GM23338 (cell line): ENCODE measurements at regions not wholly inside any gene's neighbourhood (a gene's known extent, or its start where the extent isn't known, plus 50 kb on each side); places are given as distances from the start of the nearest gene placed in this dataset.

Source experiments
- ATAC-seq: fragments of 200-7000 bp; cut with Tn5 transposase; 3 replicates; pipeline ENCODE4 v1.9.1; 2020
- DNase-seq: peaks from one replicate; pipeline ENCODE4 v3.0.0-alpha.2; 2015; ENCODE audit warnings: low spot score
- H2AFZ ChIP-seq: fragments of 200-600 bp; sonication (generic); 2 replicates; pipeline ENCODE4 v1.8.0; 2016; ENCODE audit warnings: antibody characterized with exemption, mild to moderate bottlenecking, moderate library complexity
- H3F3A ChIP-seq: fragments of 200-600 bp; sonication (generic); replicated peaks from 2 replicates; pipeline ENCODE4 v1.8.0; 2017; ENCODE audit warnings: antibody characterized with exemption, mixed run types, low read depth
- H3K27ac ChIP-seq: fragments of 200-600 bp; sonication (generic); 2 replicates; pipeline ENCODE4 v1.6.1; 2016; ENCODE audit warnings: low read depth
- H3K27me3 ChIP-seq: fragments of 200-600 bp; sonication (generic); 2 replicates; pipeline ENCODE4 v1.8.0; 2016; ENCODE audit warnings: mild to moderate bottlenecking, mixed run types, moderate library complexity; ENCODE audit not compliant: insufficient read depth
- H3K36me3 ChIP-seq: fragments of 200-600 bp; sonication (generic); 2 replicates; pipeline ENCODE4 v1.8.0; 2016; ENCODE audit warnings: mild to moderate bottlenecking; ENCODE audit not compliant: insufficient read depth
- H3K4me1 ChIP-seq: fragments of 200-600 bp; sonication (generic); 2 replicates; pipeline ENCODE4 v1.8.0; 2016; ENCODE audit warnings: mild to moderate bottlenecking, moderate library complexity; ENCODE audit not compliant: insufficient read depth
- H3K4me2 ChIP-seq: fragments of 200-600 bp; sonication (generic); 2 replicates; pipeline ENCODE4 v1.7.1; 2017; ENCODE audit warnings: mixed run types
- H3K4me3 ChIP-seq: fragments of 200-600 bp; sonication (generic); 2 replicates; pipeline ENCODE4 v1.6.1; 2016; ENCODE audit warnings: mixed run types
- H3K79me2 ChIP-seq: fragments of 200-600 bp; sonication (generic); replicated peaks from 2 replicates; pipeline ENCODE4 v1.8.0; 2017; ENCODE audit warnings: mild to moderate bottlenecking; ENCODE audit not compliant: insufficient read depth
- H3K9me2 ChIP-seq: fragments of 200-600 bp; sonication (generic); 2 replicates; pipeline ENCODE4 v1.8.0; 2017; ENCODE audit not compliant: insufficient read depth
- H4K20me1 ChIP-seq: fragments of 200-600 bp; sonication (generic); replicated peaks from 2 replicates; pipeline ENCODE4 v1.8.0; 2017; ENCODE audit warnings: mild to moderate bottlenecking; ENCODE audit not compliant: insufficient read depth
- H3K27ac Mint-ChIP-seq: 2 replicates; pipeline ENCODE4 v1.8.0; 2020; ENCODE audit warnings: inconsistent platforms, mild to moderate bottlenecking, moderate library complexity, mixed read lengths
- H3K27me3 Mint-ChIP-seq: 3 replicates; pipeline ENCODE4 v1.8.0; 2022; ENCODE audit warnings: low read depth, mild to moderate bottlenecking, moderate library complexity, mixed read lengths, inconsistent platforms; ENCODE audit not compliant: insufficient read depth, poor library complexity
- H3K36me3 Mint-ChIP-seq: 3 replicates; pipeline ENCODE4 v1.8.0; 2021; ENCODE audit warnings: low read depth, mild to moderate bottlenecking, inconsistent platforms, moderate library complexity, mixed read lengths
- H3K4me1 Mint-ChIP-seq: 3 replicates; pipeline ENCODE4 v1.8.0; 2020; ENCODE audit warnings: mild to moderate bottlenecking, inconsistent platforms, mixed read lengths
- H3K4me3 Mint-ChIP-seq: 3 replicates; pipeline ENCODE4 v1.8.0; 2021; ENCODE audit warnings: moderate library complexity, mild to moderate bottlenecking, inconsistent platforms, mixed read lengths
- H3K9me3 Mint-ChIP-seq: 3 replicates; pipeline ENCODE4 v1.8.0; 2020; ENCODE audit warnings: moderate library complexity, mild to moderate bottlenecking, inconsistent platforms, mixed read lengths
- CREB1 ChIP-seq: fragments of 250-450 bp; sonication (Bioruptor Pico); IDR thresholded peaks from 2 replicates; pipeline ENCODE4 v1.5.0; 2020; ENCODE audit warnings: low read depth, mild to moderate bottlenecking, moderate library complexity
- ETS1 ChIP-seq: IDR thresholded peaks from 2 replicates; pipeline ENCODE4 v1.6.1; 2016; ENCODE audit warnings: antibody characterized with exemption
- EZH2 ChIP-seq: fragments of 200-600 bp; sonication (generic); IDR thresholded peaks from one replicate; pipeline ENCODE4 v1.8.0; 2017; ENCODE audit warnings: antibody characterized with exemption, mild to moderate bottlenecking, low read depth; ENCODE audit not compliant: unreplicated experiment
- EZH2phosphoT487 ChIP-seq: fragments of 200-600 bp; sonication (generic); IDR thresholded peaks from one replicate; pipeline ENCODE4 v1.8.1; 2018; ENCODE audit warnings: antibody characterized with exemption; ENCODE audit not compliant: unreplicated experiment
- JUNB ChIP-seq: IDR thresholded peaks from one replicate; pipeline ENCODE4 v1.6.1; 2016; ENCODE audit warnings: antibody characterized with exemption; ENCODE audit not compliant: unreplicated experiment
- NANOG ChIP-seq: IDR thresholded peaks from 2 replicates; pipeline ENCODE4 v1.6.1; 2016; ENCODE audit warnings: antibody characterized with exemption, borderline replicate concordance
- POLR2AphosphoS5 ChIP-seq: IDR thresholded peaks from 2 replicates; pipeline ENCODE4 v1.6.1; 2016; ENCODE audit warnings: antibody characterized with exemption, low read depth
- REST ChIP-seq: IDR thresholded peaks from one replicate; pipeline ENCODE4 v1.6.1; 2018; ENCODE audit warnings: antibody characterized with exemption; ENCODE audit not compliant: unreplicated experiment
- STAT1 ChIP-seq: IDR thresholded peaks from one replicate; pipeline ENCODE4 v1.6.1; 2016; ENCODE audit warnings: antibody characterized with exemption; ENCODE audit not compliant: unreplicated experiment
- ZNF114 ChIP-seq: fragments of 250-450 bp; sonication (Bioruptor Pico); IDR thresholded peaks from 2 replicates; pipeline ENCODE4 v1.5.0; 2020; ENCODE audit warnings: mild to moderate bottlenecking, moderate library complexity
- ZNF331 ChIP-seq: fragments of 250-450 bp; sonication (Bioruptor Pico); IDR thresholded peaks from 2 replicates; pipeline ENCODE4 v1.5.0; 2020; ENCODE audit warnings: low read depth, mild to moderate bottlenecking, moderate library complexity
- ZNF462 ChIP-seq: fragments of 250-450 bp; sonication (Bioruptor Pico); IDR thresholded peaks from 2 replicates; pipeline ENCODE4 v1.5.0; 2020; ENCODE audit warnings: mild to moderate bottlenecking, moderate library complexity
- TF ChIP-seq, protein P1 (sequence below), 2 experiments: fragments of 200-600 bp in 1 of 2; sonication (generic) in 1 of 2; conservative IDR thresholded peaks; 2 replicates each; pipeline versions ENCODE4 v1.5.1 to v1.6.1; 2016 to 2017; ENCODE audit warnings: antibody characterized with exemption in 2 of 2, low read depth in 2 of 2, mild to moderate bottlenecking in 2 of 2, moderate library complexity in 1 of 2

DNA sequence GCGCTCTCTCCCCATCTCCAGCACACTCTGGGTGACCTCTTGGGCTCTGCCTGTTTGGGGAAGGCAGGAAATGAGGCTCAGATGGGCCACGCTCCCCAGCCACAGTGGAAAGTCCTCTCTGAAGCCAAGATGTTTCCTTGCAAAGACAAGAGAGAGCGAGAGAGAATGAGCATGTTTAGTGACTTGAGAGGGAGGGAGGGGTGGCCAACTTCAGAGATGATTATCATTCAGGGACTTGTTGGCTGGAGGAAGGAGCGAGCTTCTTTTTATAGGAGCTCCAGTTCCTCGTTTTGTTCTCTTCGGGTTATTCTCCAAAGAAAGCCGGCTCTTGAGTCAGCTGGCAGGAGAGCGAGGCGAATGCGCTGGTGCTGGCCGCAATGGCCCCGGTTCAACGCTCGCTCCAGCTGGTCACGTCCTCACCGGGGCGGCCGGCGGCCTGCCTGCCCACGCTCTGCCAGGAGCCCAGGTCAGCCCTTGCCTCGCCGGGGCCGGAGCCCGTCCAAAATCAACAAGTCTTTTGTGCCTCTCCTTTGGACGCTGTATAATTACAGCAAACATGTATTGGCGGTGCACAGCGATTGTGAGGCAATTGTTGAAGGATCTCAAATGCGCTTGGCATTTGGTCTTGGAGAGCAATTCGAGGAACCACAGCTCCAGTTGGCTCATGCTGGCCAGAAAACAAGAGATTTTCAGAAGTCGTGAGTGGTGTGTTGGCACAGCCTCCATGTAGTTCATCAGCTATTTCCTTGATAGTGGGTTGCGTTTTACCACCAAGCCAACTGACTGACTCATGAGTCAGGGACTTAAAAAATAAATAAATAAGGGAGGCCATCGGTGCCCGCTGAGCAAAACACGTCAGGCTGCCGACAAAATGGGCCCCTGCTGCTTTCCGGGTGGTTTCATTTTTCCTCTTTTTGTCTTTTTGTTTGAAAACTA, 288.6 kb downstream of the UACA start:
- no peak overlapping the region for H3K4me3 ChIP-seq
- peaks cover 2% of the 10 kb centered on the region; the same call in 1 of the 3 replicates for H3K4me1 Mint-ChIP-seq
- H2AFZ ChIP-seq, result no peak overlapping the region
- no peaks in the 10 kb centered on the region for H3K36me3 ChIP-seq
- H3K27me3 ChIP-seq, result no peaks in the 10 kb centered on the region
- no peak overlapping the region for H3K4me2 ChIP-seq
- no peaks in the 10 kb centered on the region for H3K27me3 Mint-ChIP-seq
- no peak for TF ChIP-seq STAT1
- TF ChIP-seq REST, result no peak
- no peak for TF ChIP-seq ETS1
- no peak for TF ChIP-seq CREB1 (CRISPR knock-in tag)
- TF ChIP-seq NANOG, result no peak
- TF ChIP-seq EZH2phosphoT487, result no peak
- TF ChIP-seq POLR2AphosphoS5, result no peak
- no peak for TF ChIP-seq EZH2
- TF ChIP-seq ZNF114 (CRISPR knock-in tag), result no peak
- TF ChIP-seq, protein P1, sequence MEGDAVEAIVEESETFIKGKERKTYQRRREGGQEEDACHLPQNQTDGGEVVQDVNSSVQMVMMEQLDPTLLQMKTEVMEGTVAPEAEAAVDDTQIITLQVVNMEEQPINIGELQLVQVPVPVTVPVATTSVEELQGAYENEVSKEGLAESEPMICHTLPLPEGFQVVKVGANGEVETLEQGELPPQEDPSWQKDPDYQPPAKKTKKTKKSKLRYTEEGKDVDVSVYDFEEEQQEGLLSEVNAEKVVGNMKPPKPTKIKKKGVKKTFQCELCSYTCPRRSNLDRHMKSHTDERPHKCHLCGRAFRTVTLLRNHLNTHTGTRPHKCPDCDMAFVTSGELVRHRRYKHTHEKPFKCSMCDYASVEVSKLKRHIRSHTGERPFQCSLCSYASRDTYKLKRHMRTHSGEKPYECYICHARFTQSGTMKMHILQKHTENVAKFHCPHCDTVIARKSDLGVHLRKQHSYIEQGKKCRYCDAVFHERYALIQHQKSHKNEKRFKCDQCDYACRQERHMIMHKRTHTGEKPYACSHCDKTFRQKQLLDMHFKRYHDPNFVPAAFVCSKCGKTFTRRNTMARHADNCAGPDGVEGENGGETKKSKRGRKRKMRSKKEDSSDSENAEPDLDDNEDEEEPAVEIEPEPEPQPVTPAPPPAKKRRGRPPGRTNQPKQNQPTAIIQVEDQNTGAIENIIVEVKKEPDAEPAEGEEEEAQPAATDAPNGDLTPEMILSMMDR (conservative IDR thresholded peaks at IDR 0.05; ENCODE audit: low read depth in 2 of 2), result no peak
- TF ChIP-seq ZNF462 (CRISPR knock-in tag), result no peak
- TF ChIP-seq JUNB, result no peak
- TF ChIP-seq ZNF331 (CRISPR knock-in tag), result no peak
- H3K9me2 ChIP-seq, result peaks cover 4% of the 10 kb centered on the region; the same call in 1 of the 2 replicates
- no peaks in the 10 kb centered on the region for H3F3A ChIP-seq
- H3K4me3 Mint-ChIP-seq, result no peak overlapping the region
- no peak overlapping the region for H3K27ac Mint-ChIP-seq
- ATAC-seq, result no peak
- H4K20me1 ChIP-seq, result no peaks in the 10 kb centered on the region
- DNase-seq, result no peak
- no peaks in the 10 kb centered on the region for H3K79me2 ChIP-seq
- H3K9me3 Mint-ChIP-seq, result 0 out of 3 replicates have a peak, but pooled peaks cover 2% of the 10 kb centered on the region
- no peak overlapping the region for H3K27ac ChIP-seq
- no peaks in the 10 kb centered on the region for H3K36me3 Mint-ChIP-seq
- H3K4me1 ChIP-seq, result no peaks in the 10 kb centered on the region
